PC-3 (cell line): ENCODE measurements at regions not wholly inside any gene's neighbourhood (a gene's known extent, or its start where the extent isn't known, plus 50 kb on each side); places are given as distances from the start of the nearest gene placed in this dataset.

Experiments used
- ATAC-seq: fragments of 200-7000 bp; cut with Tn5 transposase; 2 replicates; pipeline ENCODE4 v1.9.1; 2020; ENCODE audit warnings: mild to moderate bottlenecking, moderate library complexity
- BruUV-seq: library from RNA; stranded (reverse); fragments of 400-500 nt; replicated peaks from 2 replicates; lab custom pipeline; 2021; lab: Mats Ljungman, UMichigan
- CTCF ChIA-PET: fragments of 300-600 bp; sonication (Branson Sonifier 250); formaldehyde crosslinking; loops from one replicate; lab custom pipeline; 2022; ENCODE audit warnings: antibody characterized with exemption; lab: Charles Lee
- POLR2A ChIA-PET: fragments of 300-600 bp; sonication (Branson Sonifier 250); formaldehyde crosslinking; loops from one replicate; lab custom pipeline; 2022; ENCODE audit warnings: antibody characterized with exemption; ENCODE audit not compliant: unreplicated experiment; lab: Charles Lee
- DNase-seq: peaks from one replicate; pipeline ENCODE4 v3.0.0-alpha.2; 2015
- H2AFZ ChIP-seq: fragments of 300-600 bp; sonication (generic); 2 replicates; pipeline ENCODE4 v1.6.0; 2016; ENCODE audit warnings: antibody characterized with exemption, low read length
- H3F3A ChIP-seq: fragments of 300-600 bp; sonication (generic); one replicate; pipeline ENCODE4 v1.6.0; 2017; ENCODE audit warnings: antibody characterized with exemption, low read length, control low read depth, mild to moderate bottlenecking; ENCODE audit not compliant: unreplicated experiment
- H3K27ac ChIP-seq: fragments of 300-600 bp; sonication (generic); 2 replicates; pipeline ENCODE4 v1.5.1; 2016; ENCODE audit warnings: mild to moderate bottlenecking, low read length
- H3K27me3 ChIP-seq: fragments of 300-600 bp; sonication (generic); 2 replicates; pipeline ENCODE4 v1.6.1; 2016; ENCODE audit warnings: low read length, mixed read lengths
- H3K36me3 ChIP-seq: fragments of 300-600 bp; sonication (generic); 2 replicates; pipeline ENCODE4 v1.6.1; 2016; ENCODE audit warnings: low read depth, mixed run types, low read length, mixed read lengths
- H3K4me1 ChIP-seq: fragments of 300-600 bp; sonication (generic); 2 replicates; pipeline ENCODE4 v1.5.1; 2016; ENCODE audit warnings: low read length; ENCODE audit not compliant: insufficient read depth
- H3K4me2 ChIP-seq: fragments of 300-600 bp; sonication (generic); 2 replicates; pipeline ENCODE4 v1.6.0; 2016; ENCODE audit warnings: low read length
- H3K4me3 ChIP-seq: fragments of 300-600 bp; sonication (generic); 2 replicates; pipeline ENCODE4 v1.5.1; 2016; ENCODE audit warnings: mild to moderate bottlenecking, low read length, mixed read lengths
- H3K79me2 ChIP-seq: fragments of 300-600 bp; sonication (generic); 2 replicates; pipeline ENCODE4 v1.6.1; 2017; ENCODE audit warnings: low read length, mixed read lengths
- H3K9ac ChIP-seq: fragments of 300-600 bp; sonication (generic); 2 replicates; pipeline ENCODE4 v1.6.0; 2016; ENCODE audit warnings: mild to moderate bottlenecking, low read length
- H3K9me2 ChIP-seq: fragments of 300-600 bp; sonication (generic); replicated peaks from 2 replicates; pipeline ENCODE4 v1.6.1; 2016; ENCODE audit warnings: mixed run types, low read length, mixed read lengths
- H3K9me3 ChIP-seq: fragments of 300-600 bp; sonication (generic); 2 replicates; pipeline ENCODE4 v1.6.1; 2016; ENCODE audit warnings: low read length, mixed read lengths
- H4K20me1 ChIP-seq: fragments of 300-600 bp; sonication (generic); 2 replicates; pipeline ENCODE4 v1.6.1; 2016; ENCODE audit warnings: low read length, mixed read lengths
- EZH2 ChIP-seq: fragments of 300-600 bp; sonication (generic); IDR thresholded peaks from one replicate; pipeline ENCODE4 v1.6.1; 2017; ENCODE audit warnings: antibody characterized with exemption, mild to moderate bottlenecking, low read length; ENCODE audit not compliant: unreplicated experiment
- EZH2phosphoT487 ChIP-seq: fragments of 300-600 bp; sonication (generic); IDR thresholded peaks from 2 replicates; pipeline ENCODE4 v1.6.1; 2018; ENCODE audit warnings: mild to moderate bottlenecking, antibody characterized with exemption, low read length, borderline replicate concordance
- intact Hi-C: fragments of 100-400 bp; cut with micrococcal nuclease; formaldehyde crosslinking; loops from 2 replicates; pipeline ENCODE4 v1.9.0; 2023
- TF ChIP-seq, protein P1 (sequence below): fragments of 300-600 bp; sonication (generic); conservative IDR thresholded peaks from 2 replicates; pipeline ENCODE4 v1.5.1; 2017; ENCODE audit warnings: antibody characterized with exemption, low read depth, mild to moderate bottlenecking, low read length

DNA sequence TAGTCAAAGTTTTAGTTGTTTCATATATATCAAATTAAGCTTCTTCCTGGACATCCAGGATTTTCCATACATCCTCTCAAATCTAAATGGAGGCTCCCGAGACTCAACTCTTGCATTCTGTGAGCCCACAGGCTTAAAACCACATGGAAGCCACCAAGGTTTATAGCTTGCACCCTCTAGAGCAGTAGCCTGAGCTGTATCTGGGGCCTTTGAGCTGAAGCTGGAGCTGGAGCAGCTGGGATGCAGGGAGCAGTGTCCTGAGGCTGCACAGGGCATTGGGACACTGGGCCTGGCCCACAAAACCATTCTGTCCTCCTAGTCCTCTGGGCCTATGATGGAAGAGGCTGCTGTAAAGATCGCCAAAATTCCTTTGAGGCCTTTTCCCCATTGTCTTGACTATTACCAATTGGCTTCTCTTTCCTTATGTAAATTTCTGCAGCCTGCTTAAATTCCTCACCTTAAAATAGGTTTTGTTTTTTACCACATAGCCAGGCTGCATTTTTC, 151.0 kb downstream of the COX7C start:
- CTCF ChIA-PET: no interaction called here
- BruUV-seq: no TSS peak
- TF ChIP-seq EZH2phosphoT487 (no peak), EZH2 (no peak)
- TF ChIP-seq, protein P1, sequence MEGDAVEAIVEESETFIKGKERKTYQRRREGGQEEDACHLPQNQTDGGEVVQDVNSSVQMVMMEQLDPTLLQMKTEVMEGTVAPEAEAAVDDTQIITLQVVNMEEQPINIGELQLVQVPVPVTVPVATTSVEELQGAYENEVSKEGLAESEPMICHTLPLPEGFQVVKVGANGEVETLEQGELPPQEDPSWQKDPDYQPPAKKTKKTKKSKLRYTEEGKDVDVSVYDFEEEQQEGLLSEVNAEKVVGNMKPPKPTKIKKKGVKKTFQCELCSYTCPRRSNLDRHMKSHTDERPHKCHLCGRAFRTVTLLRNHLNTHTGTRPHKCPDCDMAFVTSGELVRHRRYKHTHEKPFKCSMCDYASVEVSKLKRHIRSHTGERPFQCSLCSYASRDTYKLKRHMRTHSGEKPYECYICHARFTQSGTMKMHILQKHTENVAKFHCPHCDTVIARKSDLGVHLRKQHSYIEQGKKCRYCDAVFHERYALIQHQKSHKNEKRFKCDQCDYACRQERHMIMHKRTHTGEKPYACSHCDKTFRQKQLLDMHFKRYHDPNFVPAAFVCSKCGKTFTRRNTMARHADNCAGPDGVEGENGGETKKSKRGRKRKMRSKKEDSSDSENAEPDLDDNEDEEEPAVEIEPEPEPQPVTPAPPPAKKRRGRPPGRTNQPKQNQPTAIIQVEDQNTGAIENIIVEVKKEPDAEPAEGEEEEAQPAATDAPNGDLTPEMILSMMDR: no peak
- ATAC-seq (no peak), DNase-seq (no peak)
- Histone ChIP-seq H3K27ac (no peak overlapping the region), H3K27me3 (no peaks in the 10 kb centered on the region), H4K20me1 (no peaks in the 10 kb centered on the region), H3K4me1 (no peaks in the 10 kb centered on the region), H3K9ac (no peak overlapping the region), H3K9me2 (no peaks in the 10 kb centered on the region), H3K4me2 (no peak overlapping the region), H3K79me2 (no peaks in the 10 kb centered on the region), H3K4me3 (no peak overlapping the region), H3K36me3 (no peaks in the 10 kb centered on the region; the same call in 1 of the 2 replicates), H3K9me3 (peaks cover 22% of the 10 kb centered on the region), H3F3A (no peaks in the 10 kb centered on the region), H2AFZ (no peak overlapping the region)
- POLR2A ChIA-PET: no interaction called here
- intact Hi-C loops: no loop called here

DNA sequence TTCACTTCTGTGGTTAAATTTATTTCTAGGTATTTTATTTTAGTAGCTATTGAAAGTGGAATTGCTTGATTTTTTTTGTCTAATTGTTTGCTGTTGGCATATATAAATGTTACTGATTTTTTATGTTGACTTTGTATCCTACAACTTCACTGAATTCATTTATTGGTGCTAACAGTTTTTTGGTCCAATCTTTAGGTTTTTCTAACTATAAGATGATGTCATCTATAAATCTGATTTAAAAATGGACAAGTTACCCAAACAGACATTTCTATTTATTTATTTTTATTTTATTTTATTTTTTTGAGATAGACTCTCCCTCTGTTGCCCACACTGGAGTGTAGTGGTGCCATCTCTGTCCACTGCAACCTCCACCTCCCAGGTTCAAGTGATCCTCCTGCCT, 162.3 kb downstream of the COX7C start:
- H3K9ac ChIP-seq: no peak overlapping the region
- no peaks in the 10 kb centered on the region for H3K9me3 ChIP-seq
- H3F3A ChIP-seq: no peaks in the 10 kb centered on the region
- H3K36me3 ChIP-seq: no peaks in the 10 kb centered on the region
- no peak overlapping the region for H3K4me2 ChIP-seq
- H3K79me2 ChIP-seq: no peaks in the 10 kb centered on the region
- no peaks in the 10 kb centered on the region for H3K27me3 ChIP-seq
- POLR2A ChIA-PET: no interaction called here
- H3K9me2 ChIP-seq: no peaks in the 10 kb centered on the region
- CTCF ChIA-PET: no interaction called here
- no peaks in the 10 kb centered on the region for H3K4me1 ChIP-seq
- H4K20me1 ChIP-seq: no peaks in the 10 kb centered on the region
- no TSS peak for BruUV-seq
- intact Hi-C loops: no loop called here
- no peak overlapping the region for H2AFZ ChIP-seq
- ATAC-seq (no peak), DNase-seq (no peak)
- no peak for TF ChIP-seq EZH2phosphoT487
- no peak for TF ChIP-seq EZH2
- TF ChIP-seq, protein P1: no peak
- no peak overlapping the region for H3K27ac ChIP-seq
- H3K4me3 ChIP-seq: no peak overlapping the region

DNA sequence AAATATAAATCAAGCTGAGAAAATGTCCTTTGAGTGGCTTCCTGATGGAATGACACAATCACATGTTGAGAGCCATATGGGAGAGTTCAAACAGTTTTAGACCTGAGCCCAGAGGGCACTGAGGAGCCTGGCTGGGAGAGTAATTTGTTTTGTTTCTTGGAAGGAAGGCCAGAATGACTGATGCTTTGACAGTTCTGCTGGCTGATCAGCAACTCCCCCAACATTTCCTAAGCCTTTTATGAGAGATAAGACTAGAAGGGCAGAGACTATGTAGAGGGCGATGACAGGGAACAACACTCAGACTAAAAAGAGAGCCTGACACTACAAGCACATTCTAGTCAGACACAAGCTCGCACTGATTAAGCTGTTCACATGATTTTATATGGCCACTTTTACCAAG, 169.2 kb downstream of the COX7C start:
- no peaks in the 10 kb centered on the region for H4K20me1 ChIP-seq
- H3K4me2 ChIP-seq: no peak overlapping the region
- intact Hi-C loops: no loop called here
- ATAC-seq (no peak), DNase-seq (no peak)
- no peaks in the 10 kb centered on the region for H3K9me3 ChIP-seq
- no peak overlapping the region for H3K27ac ChIP-seq
- H2AFZ ChIP-seq: no peak overlapping the region
- no peaks in the 10 kb centered on the region for H3K9me2 ChIP-seq
- H3F3A ChIP-seq: no peaks in the 10 kb centered on the region
- ChIA-PET POLR2A (no interaction called here), CTCF (no interaction called here)
- no TSS peak for BruUV-seq
- H3K36me3 ChIP-seq: no peaks in the 10 kb centered on the region
- H3K79me2 ChIP-seq: no peaks in the 10 kb centered on the region
- H3K4me1 ChIP-seq: no peaks in the 10 kb centered on the region
- no peak overlapping the region for H3K9ac ChIP-seq
- no peak overlapping the region for H3K4me3 ChIP-seq
- TF ChIP-seq, protein P1: no peak
- TF ChIP-seq EZH2: no peak
- TF ChIP-seq EZH2phosphoT487: no peak
- H3K27me3 ChIP-seq: peaks cover 2% of the 10 kb centered on the region; the same call in 1 of the 2 replicates
